Tibial nerve (tissue), 4 donors: ENCODE measurements at regions not wholly inside any gene's neighbourhood (a gene's known extent, or its start where the extent isn't known, plus 50 kb on each side); places are given as distances from the start of the nearest gene placed in this dataset.

ENCODE experiments used
- DNase-seq, 2 donors: peaks; one replicate each; pipeline ENCODE4 v3.0.0-alpha.2; 2019; ENCODE audit warnings: low spot score in 2 of 2
- H3K27ac ChIP-seq, 4 donors: fragments of 200-600 bp; sonication (generic) in 3 of 4; one replicate each; pipeline ENCODE4 v1.5.1; 2017 to 2019; ENCODE audit warnings: mild to moderate bottlenecking in 1 of 4
- H3K27me3 ChIP-seq, 2 donors: fragments of 200-600 bp; sonication (generic) in 1 of 2; one replicate each; pipeline versions ENCODE4 v1.5.1 to v1.6.0; 2017 to 2019
- H3K36me3 ChIP-seq, 3 donors: fragments of 200-600 bp; sonication (generic); one replicate each; pipeline ENCODE4 v1.5.1; 2018 to 2019
- H3K4me1 ChIP-seq, 4 donors: fragments of 200-600 bp; sonication (generic) in 3 of 4; one replicate each; pipeline ENCODE4 v1.5.1; 2017 to 2019
- H3K4me3 ChIP-seq, 4 donors: fragments of 200-600 bp; sonication (generic) in 3 of 4; one replicate each; pipeline ENCODE4 v1.5.1; 2017 to 2019; ENCODE audit warnings: mild to moderate bottlenecking in 1 of 4, moderate library complexity in 1 of 4
- H3K9me3 ChIP-seq, 4 donors: fragments of 200-600 bp; sonication (generic) in 3 of 4; one replicate each; pipeline ENCODE4 v1.5.1; 2017 to 2019
- EP300 ChIP-seq, 2 donors: sonication (generic); formaldehyde crosslinking; IDR thresholded peaks; one replicate each; pipeline ENCODE4 v1.6.1; 2017; ENCODE audit warnings: antibody characterized with exemption in 2 of 2, mild to moderate bottlenecking in 1 of 2
- POLR2A ChIP-seq, 2 donors: fragments of 450-650 bp; IDR thresholded peaks; one replicate each; pipeline ENCODE4 v1.6.1; 2017; ENCODE audit warnings: antibody characterized with exemption in 2 of 2, mild to moderate bottlenecking in 2 of 2, moderate library complexity in 2 of 2
- WGBS, 2 donors: methylation state at CpG; one replicate each; pipeline ENCODE4 v1.1.5; 2018; 5-methylcytosine and 5-hydroxymethylcytosine counted together
- TF ChIP-seq, protein P1 (sequence below), 5 experiments: fragments of 200-600 bp in 3 of 5; fragments of 450-650 bp in 2 of 5; sonication (generic) in 3 of 5; IDR thresholded peaks; one replicate each; pipeline ENCODE4 v1.5.1; 2016 to 2019; ENCODE audit warnings: antibody characterized with exemption in 5 of 5, mild to moderate bottlenecking in 3 of 5, moderate library complexity in 2 of 5

DNA sequence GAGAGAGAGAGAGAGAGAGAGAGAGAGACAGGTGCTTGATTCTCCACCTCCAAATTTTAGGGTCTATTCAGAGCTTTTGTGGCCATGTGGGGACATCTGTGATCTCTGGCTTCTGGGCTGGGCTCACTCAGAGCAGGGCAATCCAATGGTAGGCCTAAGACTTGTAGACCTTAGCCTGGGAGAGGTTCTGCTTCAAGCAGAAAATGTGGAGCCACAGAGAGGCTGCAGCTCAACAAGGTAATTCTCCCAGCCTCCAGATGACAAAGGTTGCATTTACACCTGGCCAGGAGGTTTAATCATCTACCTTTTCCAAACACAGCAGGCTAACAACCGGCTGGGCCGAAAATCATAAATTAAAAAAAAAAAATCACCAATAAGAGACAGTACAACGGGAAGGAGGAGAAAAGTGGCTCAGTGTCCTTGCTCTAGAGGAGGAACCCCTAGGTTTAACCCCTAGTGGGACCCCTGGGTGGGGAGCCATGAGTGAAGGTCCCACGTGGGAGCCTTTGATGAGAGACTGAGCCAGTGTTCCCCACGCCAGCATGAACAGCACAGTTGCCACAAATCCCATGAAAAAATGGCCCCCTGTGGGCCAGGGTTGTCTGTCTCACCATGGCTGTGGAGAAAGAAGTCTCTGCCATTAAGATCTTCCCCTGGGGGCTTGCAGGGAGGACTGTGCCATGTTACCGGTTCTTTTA, 124.0 kb upstream of the GATA6 start:
- Histone ChIP-seq H3K27me3 (no peaks in the 10 kb centered on the region), H3K36me3 (no peaks in the 10 kb centered on the region), H3K4me3 (no peak overlapping the region), H3K4me1 (no peaks in the 10 kb centered on the region), H3K27ac (no peak overlapping the region), H3K9me3 (no peaks in the 10 kb centered on the region)
- DNase-seq: no peak
- TF ChIP-seq, protein P1, sequence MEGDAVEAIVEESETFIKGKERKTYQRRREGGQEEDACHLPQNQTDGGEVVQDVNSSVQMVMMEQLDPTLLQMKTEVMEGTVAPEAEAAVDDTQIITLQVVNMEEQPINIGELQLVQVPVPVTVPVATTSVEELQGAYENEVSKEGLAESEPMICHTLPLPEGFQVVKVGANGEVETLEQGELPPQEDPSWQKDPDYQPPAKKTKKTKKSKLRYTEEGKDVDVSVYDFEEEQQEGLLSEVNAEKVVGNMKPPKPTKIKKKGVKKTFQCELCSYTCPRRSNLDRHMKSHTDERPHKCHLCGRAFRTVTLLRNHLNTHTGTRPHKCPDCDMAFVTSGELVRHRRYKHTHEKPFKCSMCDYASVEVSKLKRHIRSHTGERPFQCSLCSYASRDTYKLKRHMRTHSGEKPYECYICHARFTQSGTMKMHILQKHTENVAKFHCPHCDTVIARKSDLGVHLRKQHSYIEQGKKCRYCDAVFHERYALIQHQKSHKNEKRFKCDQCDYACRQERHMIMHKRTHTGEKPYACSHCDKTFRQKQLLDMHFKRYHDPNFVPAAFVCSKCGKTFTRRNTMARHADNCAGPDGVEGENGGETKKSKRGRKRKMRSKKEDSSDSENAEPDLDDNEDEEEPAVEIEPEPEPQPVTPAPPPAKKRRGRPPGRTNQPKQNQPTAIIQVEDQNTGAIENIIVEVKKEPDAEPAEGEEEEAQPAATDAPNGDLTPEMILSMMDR (IDR thresholded peaks at IDR 0.05): no peak
- TF ChIP-seq EP300 (IDR thresholded peaks at IDR 0.05) (no peak), POLR2A (IDR thresholded peaks at IDR 0.05) (no peak)
- WGBS, 2 donors: 68 to 74% methylated on average over 6 of the region's 6 CpGs

DNA sequence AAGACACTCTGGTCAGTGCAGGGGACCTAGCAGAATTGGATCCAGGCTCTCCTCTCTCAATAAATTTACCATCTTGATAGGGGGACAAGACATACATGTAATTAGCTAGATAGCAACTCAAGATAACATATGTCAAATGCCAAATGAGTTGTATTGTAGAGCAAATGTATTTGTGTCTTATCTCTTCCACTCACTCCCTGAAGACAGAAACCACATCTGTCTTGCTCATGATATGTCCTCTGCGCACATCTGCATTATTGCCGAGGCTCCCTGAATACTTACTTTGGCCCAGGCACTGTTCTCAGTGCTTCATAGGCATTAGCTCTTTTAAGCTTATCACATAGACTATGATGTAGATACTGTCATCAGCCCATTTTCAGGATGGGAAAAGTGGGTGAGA, 122.9 kb upstream of the GATA6 start:
- Histone ChIP-seq H3K27ac (no peak overlapping the region), H3K4me3 (no peak overlapping the region), H3K27me3 (no peaks in the 10 kb centered on the region), H3K4me1 (no peaks in the 10 kb centered on the region), H3K9me3 (no peaks in the 10 kb centered on the region), H3K36me3 (no peaks in the 10 kb centered on the region)
- WGBS, 2 donors: 95% methylated on average over 2 of the region's 2 CpGs
- TF ChIP-seq EP300 (IDR thresholded peaks at IDR 0.05) (no peak), POLR2A (IDR thresholded peaks at IDR 0.05) (no peak)
- TF ChIP-seq, protein P1 (IDR thresholded peaks at IDR 0.05): no peak
- no peak for DNase-seq

DNA sequence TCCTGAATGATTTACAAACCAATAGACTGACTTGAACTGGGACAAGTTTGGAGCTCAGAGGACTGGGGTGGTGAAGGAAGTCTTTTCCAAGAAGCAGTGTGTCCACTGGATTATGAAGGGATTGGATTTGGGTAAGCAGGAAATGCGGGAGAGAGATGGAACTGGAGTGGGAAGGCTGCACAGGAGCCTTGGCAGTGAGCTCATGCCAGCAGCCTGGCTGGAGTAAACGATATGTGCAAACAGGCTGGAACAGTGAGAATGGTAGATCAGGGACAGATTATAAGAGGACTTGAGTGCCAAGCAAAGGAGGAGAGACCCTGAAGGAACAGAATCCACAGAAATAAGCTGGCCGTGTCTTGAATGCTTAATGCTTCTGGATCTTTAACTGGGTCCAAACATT, 121.9 kb upstream of the GATA6 start:
- Histone ChIP-seq H3K27ac (no peak overlapping the region), H3K9me3 (no peaks in the 10 kb centered on the region), H3K4me3 (no peak overlapping the region), H3K36me3 (no peaks in the 10 kb centered on the region), H3K4me1 (no peaks in the 10 kb centered on the region), H3K27me3 (no peaks in the 10 kb centered on the region)
- TF ChIP-seq, protein P1 (IDR thresholded peaks at IDR 0.05): no peak
- WGBS, 2 donors: 66 to 82% methylated on average over 3 of the region's 3 CpGs
- DNase-seq: no peak

DNA sequence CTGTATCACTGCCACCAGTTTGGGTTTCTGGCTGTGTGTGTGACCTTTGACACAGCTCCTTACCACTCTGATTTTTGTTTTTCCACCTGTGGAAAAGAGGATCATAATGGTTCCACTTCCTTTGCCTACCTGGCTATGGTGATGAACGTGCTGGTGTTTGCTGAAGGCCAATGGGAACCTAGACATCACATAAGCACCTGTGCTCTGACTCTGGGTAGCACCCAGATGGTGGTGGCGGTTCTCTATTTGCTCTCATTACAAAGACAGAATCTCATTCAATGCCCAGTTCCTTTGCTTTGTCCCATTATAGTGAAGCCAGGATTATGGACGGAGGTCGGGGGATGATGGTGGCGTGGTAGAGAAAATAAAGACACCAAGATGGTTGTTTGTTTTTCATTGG, 121.2 kb upstream of the GATA6 start:
- H3K4me1 ChIP-seq: no peaks in the 10 kb centered on the region
- H3K27ac ChIP-seq: no peak overlapping the region
- no peak for DNase-seq
- 85 to 93% methylated on average over 5 of the region's 5 CpGs for WGBS, 2 donors
- H3K27me3 ChIP-seq: no peaks in the 10 kb centered on the region
- H3K9me3 ChIP-seq: peaks cover 0 to 1% (median 0%) of the 10 kb centered on the region in 4 donors
- TF ChIP-seq, protein P1 (IDR thresholded peaks at IDR 0.05): no peak
- TF ChIP-seq EP300 (IDR thresholded peaks at IDR 0.05) (no peak), POLR2A (IDR thresholded peaks at IDR 0.05) (no peak)
- H3K4me3 ChIP-seq: no peak overlapping the region
- H3K36me3 ChIP-seq: no peaks in the 10 kb centered on the region

DNA sequence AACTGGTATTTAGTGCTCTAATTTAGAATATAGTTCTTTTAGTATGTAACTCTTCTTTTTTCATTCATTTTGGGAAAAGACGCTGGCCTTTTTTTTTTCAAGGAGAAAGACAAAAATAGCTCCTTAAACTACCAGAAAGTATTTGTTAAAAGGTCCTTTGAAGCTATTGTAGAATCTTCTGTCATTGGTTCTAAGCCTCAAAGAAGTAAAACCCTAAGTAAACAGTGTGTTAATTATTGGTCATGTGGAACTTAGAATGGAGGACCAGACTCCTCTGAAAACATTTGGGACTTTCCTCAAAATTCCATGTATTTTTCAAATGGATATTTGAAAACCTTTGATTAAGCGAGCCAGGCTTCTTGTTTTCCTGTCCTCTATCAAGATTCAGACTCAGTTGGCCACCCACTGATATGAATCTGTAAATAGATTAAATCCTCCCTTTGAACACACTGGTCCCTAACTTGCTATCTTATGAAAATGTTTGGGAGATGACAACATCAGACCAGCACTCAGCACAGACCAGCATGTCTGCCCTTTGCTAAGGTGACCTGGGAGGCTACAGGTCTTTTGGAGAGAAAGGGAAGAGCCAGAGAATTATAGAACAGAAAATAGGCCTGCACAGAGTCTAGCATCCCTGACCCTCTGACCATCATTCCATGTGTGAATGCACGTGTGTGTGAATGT, 120.3 kb upstream of the GATA6 start:
- no peak for TF ChIP-seq POLR2A (IDR thresholded peaks at IDR 0.05)
- WGBS, 2 donors: 69 to 74% methylated on average over 3 of the region's 3 CpGs
- Histone ChIP-seq H3K4me1 (no peaks in the 10 kb centered on the region), H3K36me3 (no peaks in the 10 kb centered on the region), H3K9me3 (peaks cover 0 to 10% (median 0%) of the 10 kb centered on the region in 4 donors), H3K27me3 (no peaks in the 10 kb centered on the region), H3K27ac (no peak overlapping the region), H3K4me3 (no peak overlapping the region)
- DNase-seq: no peak
